NCI-H526 (cell line): ENCODE measurements at regions not wholly inside any gene's neighbourhood (a gene's known extent, or its start where the extent isn't known, plus 50 kb on each side); places are given as distances from the start of the nearest gene placed in this dataset.

Experiments used
- DNase-seq, 2 experiments: peaks; one replicate each; lab custom pipeline; 2025; lab: John Stamatoyannopoulos, UW

DNA sequence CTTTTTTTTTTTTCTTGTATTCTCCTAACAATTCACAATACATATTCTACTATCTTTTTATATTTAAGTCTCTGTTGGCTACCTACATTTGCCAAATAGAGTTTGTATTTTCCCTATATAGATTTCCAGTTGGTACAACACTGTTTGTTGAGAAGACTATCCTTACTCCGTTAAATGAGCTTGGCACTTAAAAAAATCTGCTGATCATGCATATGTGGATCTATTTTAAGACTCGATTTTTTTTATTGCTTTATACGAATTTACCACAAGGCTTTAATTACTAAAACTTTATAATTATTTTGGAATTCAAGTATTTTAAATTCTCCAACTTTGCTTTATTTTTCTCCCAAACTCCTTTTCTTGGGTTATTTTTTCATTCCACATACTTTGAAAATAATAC lies 855.6 kb downstream of the C6orf118 start:
- no peak for DNase-seq

DNA sequence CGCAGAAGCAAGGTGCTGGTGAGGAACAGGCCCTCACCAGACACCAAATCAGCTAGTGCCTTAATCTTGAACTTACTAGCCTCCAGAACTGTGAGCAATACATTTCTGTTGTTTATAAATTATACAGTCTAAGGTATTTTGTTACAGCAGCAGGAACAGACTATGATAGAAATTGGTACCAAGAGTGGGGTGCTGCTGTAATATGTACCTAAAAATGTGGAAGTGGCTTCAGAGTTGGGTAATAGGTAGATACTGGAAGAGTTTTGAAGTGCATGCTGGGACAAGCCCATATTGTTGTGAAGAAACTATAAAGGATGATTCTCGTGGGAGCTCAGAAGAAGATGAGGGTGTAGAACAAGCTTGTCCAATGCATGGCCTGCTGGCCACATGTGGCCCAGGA lies 866.8 kb downstream of the C6orf118 start:
- DNase-seq: no peak

- no peak for DNase-seq
Measured at GRCh38 chr6:164439331-164439730, 870.1 kb downstream of the C6orf118 start.

DNA sequence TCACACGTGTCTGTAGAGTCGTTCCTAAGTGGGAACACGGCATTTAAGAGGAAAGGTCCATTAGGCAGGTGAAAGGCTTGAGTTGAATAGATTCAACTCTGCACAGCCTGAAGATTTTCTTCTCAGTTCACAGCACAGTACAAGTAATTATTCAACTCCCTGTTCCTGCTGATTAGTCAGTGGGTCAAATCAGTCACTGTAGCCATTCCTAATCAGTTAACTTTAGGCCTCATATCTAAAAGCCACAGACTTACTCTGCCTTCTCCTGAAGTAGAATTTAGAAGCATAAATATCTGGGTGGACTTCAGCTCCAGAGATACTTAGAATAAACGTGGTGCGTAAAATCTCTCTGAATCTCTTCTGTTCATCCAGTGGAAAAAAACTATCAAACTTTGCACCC lies 872.4 kb downstream of the C6orf118 start:
- no peak for DNase-seq

DNA sequence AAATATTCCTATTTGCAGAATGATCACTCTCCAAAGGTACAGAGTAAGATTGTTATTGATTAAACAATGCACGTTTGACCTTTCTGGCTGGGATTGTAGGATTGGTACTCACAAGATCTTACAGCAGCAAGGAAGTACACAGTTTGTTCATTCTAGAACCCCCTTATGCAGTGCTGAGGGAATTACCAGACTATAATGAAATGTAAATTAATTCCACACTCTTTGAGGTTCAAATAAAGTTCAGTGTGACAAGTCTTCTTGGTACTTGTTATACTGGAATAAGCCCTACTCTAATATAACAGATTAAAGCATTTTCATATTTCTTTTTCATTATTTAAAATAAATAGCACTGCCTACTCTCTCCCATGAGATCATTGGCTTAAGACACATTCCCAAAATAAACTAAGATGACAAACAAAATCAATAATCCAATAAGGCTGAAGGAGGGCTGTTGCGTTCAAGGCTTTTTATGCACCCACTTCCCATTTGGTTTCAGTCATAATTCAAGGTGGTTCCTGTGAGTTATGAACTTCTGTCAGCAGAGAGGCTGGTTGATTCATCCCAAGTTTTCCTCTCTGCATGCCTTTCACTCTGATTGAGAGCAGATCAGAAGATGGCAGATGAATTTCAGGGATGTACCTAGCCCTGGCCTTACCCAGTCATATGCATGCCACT lies 881.5 kb downstream of the C6orf118 start:
- no peak for DNase-seq

DNA sequence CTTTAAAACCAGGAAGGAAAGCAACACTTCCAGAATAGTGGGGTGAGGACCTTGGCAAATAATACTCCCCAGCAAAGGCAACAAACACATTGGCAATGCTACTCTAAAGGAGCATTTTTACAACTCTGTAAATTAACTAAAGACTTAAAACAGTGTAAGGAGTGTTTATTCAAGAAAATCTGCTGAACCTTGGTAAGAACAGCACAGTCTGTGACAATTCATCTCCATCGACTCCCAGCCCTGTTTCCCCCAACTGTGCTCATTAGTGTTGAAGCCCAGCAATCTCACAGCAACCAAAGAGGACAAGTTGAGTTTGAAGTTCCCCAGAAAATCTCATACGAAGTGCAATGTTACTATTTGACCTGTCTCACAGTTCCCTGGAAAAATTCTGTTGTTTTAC lies 884.9 kb downstream of the C6orf118 start:
- no peak for DNase-seq

DNA sequence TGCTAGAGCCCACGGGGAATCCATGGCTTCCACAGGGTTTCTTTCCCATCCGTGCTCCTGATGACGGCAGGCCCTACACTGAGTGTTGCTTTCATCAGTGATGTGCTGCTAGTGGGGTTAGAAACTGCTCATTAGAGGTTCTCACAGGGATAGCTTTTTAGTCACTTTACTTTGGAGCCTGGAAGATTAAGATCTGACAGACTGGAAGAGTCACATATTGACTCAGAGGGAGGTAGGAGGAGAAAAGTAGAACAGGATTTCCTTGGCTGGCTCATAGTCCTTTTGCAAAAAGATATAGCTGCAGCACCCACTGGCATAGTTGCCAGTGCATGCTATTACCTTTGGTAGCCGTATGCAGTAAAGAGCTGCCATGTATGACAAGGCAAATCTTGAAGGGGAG lies 890.3 kb downstream of the C6orf118 start:
- DNase-seq: no peak

DNA sequence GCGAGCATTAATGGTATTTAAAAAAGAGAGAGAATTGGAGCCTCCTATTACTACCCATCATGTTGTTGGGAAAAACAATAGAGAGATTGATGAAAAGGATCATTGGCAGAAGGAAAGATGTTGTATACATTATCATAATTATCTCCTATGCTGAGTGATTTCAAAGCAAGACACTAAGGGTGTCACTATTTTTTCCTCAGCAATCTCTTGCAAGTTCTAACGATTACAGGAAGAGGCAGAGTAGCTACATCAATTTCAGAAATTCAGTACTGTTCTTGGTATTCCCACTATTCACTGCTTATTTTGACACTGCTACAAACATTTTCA lies 891.2 kb downstream of the C6orf118 start:
- DNase-seq: no peak

GRCh38 chr6:164417537-164418261 lies 891.7 kb downstream of the C6orf118 start:
- no peak for DNase-seq

- DNase-seq: no peak
Measured at GRCh38 chr6:164415832-164416563, 893.4 kb downstream of the C6orf118 start.

DNA sequence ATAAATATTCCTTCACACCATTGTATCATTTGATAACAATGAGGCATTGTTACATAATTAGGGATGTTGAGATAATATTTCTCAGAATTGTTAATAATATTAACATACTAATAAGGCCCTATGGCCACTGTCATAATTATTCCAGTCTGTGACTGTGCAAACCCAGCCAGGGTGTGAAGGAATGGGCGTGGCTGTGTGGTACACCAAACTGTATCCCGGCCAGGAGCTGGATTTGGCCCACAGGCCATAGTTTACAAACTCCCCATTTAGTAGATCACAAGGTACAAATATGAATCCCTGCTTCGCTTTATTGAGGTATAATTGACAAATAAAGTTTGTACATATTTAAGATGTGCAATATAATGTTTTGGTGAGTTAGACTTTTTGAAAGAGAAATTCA lies 894.7 kb downstream of the C6orf118 start:
- no peak for DNase-seq

- no peak for DNase-seq
Measured at GRCh38 chr6:164412566-164412965, 896.8 kb downstream of the C6orf118 start.

GRCh38 chr6:164410017-164410416 lies 899.4 kb downstream of the C6orf118 start:
- DNase-seq: no peak

DNA sequence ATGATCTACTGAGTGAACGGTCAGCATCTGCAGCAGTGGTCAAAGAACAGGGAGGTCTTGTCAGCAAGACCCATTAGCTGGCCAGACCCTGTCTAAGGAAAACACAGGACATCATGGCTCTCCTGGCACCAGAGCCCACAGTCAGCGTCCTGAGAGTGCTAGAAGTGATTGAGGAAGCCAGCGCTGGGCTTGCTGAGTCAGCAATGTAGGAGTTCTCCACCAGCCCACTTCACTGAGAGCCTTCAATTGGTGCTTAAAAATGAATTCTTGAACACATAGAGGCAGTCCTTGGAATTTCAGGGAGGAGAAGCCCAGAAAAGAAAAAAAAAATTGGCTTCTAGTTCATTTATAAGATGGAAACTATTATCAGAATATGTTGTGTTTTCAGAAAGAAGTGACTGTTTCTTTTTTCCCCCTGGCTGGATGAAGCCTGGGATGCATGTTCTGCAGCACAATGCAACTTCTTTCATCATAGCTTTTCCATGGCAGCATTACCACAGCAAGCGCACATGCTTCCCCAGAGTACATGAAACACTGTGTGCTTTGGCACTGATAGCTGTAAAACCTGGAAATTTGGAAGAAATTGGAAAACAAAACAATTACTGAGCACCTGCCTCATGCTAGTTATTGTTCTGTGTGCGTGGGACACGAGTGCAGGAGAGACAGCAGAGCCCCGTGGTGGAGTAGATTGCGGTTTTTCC lies 899.9 kb downstream of the C6orf118 start:
- no peak for DNase-seq

DNA sequence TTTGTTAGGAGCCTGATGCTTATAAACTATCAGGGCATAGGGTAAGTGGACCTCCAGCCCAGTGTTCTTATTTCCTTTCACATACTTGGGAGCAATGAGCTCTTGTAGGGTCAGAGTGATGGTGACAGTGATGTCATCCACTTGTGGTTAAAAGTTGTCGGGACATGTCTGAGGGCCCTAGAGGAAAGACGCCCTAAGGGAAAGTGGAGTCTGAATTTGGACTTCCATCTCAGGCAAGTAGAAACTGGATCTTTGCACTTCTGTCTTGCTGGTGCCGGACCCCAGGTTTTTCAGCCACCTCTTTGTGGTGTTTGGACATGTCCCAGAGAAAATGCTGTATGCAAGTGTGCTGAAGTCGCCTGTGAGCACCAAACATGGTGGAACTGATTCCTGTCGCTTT lies 900.5 kb downstream of the C6orf118 start:
- DNase-seq: no peak

DNA sequence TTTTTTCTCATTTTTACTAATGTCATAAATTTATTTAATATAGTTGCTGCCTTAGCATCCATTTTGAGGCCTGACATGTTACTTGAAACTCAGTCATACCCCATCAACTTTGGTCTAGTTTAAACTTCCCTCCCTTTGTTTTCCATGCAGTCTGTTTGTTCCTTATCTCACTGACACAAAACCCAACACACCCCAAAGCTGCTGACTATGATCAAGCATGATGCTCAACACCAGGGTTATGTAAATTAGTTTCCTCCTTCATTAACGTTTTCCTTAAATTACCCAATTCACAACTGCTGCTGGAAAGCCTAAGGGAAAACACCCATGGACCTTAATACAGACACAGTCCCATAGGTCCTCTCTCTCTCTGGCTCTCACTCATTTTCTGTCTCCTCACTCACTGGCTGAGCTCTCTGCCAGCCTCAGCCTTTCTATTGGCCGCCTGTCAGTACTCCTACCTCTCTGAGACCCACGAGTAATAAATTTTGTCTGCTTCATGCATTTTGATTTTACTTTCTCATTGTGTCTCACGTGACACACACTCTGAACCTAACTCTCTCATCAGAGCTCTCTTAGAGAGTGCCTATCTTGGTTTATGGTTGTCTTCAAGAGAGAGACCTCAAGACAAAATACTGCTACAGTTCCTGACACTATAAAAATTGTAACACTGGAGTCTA lies 904.5 kb downstream of the C6orf118 start:
- DNase-seq: no peak

DNA sequence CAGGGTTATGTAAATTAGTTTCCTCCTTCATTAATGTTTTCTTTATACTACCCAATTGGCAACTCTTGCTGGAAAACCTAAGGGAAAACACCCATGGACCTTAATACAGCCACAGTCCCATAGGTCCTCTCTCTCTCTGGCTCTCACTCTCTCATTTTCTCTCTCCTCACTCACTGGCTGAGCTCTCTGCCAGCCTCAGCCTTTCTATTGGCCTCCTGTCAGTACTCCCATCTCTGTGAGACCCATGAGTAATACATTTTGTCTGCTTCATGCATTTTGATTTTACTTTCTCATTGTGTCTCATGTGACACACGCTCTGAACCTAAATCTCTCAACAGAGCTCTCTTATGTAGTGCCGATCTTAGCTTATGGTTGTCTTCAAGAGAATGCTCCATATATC lies 907.5 kb downstream of the C6orf118 start:
- no peak for DNase-seq

DNA sequence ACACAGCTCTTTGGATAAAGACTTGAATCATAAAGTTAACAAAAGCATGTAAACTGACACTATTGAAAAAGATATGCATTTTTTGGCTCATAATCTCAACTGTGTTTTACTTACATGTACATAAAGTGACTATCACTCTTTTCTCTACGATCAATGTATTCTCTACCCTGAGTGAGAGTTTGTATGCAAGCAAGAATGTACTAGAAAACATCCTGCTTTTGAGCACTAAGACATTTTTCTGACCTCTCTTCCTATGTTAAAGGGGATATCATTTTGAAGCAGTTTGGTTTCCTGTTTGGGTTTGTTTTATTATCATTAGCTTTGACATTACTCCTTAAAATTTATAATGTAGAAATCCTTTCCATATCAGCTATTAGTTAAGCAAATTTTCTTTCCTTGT lies 910.8 kb downstream of the C6orf118 start:
- no peak for DNase-seq

DNA sequence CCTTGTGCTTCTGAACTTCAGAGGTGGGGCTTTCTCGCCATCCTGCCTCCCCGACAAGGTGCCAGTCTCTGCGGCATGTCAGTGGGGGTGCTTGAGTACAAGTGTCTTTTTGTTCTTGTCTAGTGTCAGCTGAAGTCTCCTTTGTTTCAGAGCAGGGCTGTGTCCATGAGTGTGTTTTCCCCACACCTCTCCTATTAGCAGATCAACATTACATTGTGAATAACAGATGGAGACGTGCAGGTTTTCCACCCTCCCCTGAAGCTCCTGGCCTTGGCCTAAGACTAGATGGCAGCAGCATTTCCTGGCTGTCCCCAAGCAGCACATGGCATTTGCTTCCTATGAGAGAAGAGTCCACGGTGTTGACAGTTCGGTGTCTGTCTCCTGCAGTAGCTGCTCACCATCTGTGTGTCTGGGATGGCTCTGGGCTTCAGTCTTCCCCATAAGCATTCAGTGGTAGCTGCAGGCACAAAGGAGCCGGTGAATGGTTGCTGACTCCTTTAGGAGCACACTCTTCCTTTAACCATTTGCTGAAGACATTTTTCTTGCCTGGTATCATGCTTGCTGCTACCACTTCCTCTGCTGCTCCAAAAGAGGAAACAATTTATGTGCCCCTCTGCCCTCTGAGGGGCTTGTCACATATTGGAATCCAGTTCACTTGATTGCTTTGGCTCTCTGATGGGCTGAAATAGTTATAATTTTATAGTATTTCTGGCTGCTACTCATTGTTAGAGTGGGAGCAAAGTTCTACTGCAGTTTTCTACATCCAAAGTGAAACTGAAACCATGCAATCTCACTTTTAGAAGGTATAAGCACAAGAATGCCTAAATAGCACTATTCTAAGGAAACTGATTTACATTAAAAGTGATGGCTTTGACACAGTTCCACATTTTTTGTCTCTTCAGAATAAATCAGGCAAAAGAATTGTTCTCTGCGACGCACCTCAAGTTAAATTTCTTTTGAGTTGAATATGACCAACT lies 913.0 kb downstream of the C6orf118 start:
- DNase-seq: no peak

DNA sequence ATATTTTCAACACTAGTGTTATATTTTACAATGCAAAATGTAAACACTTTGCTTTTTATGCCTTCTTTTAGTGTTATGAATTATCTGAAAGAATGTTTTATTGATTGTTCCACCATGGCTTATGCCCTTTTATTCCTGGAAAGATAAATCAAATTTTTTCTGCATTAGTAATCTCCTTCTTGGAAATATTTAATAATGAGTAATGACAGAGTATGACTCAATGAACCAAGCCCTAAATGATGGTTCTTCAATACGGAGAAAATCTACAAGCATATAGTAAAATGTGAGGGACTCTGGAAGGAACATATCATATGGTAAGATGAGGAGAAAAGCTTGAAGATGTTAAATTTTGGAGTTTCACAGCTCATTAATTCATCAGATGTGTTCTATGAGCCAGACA lies 929.6 kb downstream of the C6orf118 start:
- DNase-seq: no peak

DNA sequence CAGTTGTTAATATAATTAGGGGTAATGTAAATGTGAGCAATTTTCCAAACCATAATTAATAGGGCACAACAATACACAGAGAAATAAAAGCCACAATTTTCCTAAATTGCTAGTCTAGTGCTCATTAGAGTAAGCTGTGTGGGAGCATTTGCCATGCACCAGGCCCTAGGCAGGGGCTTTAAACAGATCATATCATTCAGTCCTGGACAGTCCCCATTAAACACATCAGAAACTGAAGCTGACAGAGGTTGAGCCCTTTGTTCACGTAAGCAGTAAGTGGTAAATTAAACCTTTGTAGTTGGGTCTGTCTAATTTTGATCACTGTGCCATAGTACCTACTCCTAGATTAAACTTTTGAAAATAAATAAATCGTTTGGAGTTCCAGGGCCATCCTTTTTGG lies 931.1 kb downstream of the C6orf118 start:
- no peak for DNase-seq
